GM12864 (cell line): ENCODE measurements at regions not wholly inside any gene's neighbourhood (a gene's known extent, or its start where the extent isn't known, plus 50 kb on each side); places are given as distances from the start of the nearest gene placed in this dataset.

ENCODE experiments used
- DNase-seq: peaks from one replicate; pipeline ENCODE4 v3.0.0-alpha.2; 2011; ENCODE audit warnings: low read depth
- H3K4me3 ChIP-seq: 2 replicates; pipeline ENCODE4 v1.5.1; 2011; ENCODE audit warnings: mild to moderate bottlenecking, low read depth, low read length, control low read depth
- TF ChIP-seq, protein P1 (sequence below): IDR thresholded peaks from 2 replicates; pipeline ENCODE4 v1.5.1; 2011; ENCODE audit warnings: low read depth, mild to moderate bottlenecking, moderate library complexity, low read length, control low read depth, inconsistent platforms; ENCODE audit errors: missing control alignments

GRCh38 chr17:63189930-63190329 lies 223.9 kb downstream of the TANC2 start:
- DNase-seq = no peak
- TF ChIP-seq, protein P1, sequence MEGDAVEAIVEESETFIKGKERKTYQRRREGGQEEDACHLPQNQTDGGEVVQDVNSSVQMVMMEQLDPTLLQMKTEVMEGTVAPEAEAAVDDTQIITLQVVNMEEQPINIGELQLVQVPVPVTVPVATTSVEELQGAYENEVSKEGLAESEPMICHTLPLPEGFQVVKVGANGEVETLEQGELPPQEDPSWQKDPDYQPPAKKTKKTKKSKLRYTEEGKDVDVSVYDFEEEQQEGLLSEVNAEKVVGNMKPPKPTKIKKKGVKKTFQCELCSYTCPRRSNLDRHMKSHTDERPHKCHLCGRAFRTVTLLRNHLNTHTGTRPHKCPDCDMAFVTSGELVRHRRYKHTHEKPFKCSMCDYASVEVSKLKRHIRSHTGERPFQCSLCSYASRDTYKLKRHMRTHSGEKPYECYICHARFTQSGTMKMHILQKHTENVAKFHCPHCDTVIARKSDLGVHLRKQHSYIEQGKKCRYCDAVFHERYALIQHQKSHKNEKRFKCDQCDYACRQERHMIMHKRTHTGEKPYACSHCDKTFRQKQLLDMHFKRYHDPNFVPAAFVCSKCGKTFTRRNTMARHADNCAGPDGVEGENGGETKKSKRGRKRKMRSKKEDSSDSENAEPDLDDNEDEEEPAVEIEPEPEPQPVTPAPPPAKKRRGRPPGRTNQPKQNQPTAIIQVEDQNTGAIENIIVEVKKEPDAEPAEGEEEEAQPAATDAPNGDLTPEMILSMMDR = no peak

GRCh38 chr17:63190821-63191370 lies 224.9 kb downstream of the TANC2 start:
- H3K4me3 ChIP-seq = no peak overlapping the region
- TF ChIP-seq, protein P1 = no peak
- no peak for DNase-seq

More at GRCh38 chr17:63189930-63190329, 223.9 kb downstream of the TANC2 start:
- H3K4me3 ChIP-seq = no peak overlapping the region

GRCh38 chr17:63191610-63192009 lies 225.6 kb downstream of the TANC2 start:
- TF ChIP-seq, protein P1 = no peak
- no peak for DNase-seq
- H3K4me3 ChIP-seq = no peak overlapping the region

DNA sequence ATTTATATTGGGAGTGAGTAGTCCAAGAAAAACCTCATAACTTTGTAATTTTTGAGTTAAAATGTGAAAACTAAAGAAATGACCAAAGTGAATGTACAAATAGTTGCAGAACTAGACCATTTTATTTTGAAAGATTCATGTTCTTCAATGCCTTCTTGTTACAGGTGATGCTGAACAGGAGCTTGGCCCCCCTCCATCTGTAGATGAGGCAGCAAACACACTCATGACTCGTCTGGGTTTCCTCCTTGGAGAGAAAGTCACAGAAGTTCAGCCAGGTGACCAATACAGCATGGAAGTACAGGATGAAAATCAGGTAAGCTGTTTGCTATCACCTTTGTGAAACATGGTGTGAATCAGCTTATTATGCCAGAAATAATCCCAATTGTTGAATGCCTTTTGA lies 227.8 kb downstream of the TANC2 start:
- H3K4me3 ChIP-seq = no peak overlapping the region
- TF ChIP-seq, protein P1 = no peak
- DNase-seq = no peak

GRCh38 chr17:63196772-63197335 lies 230.8 kb downstream of the TANC2 start:
- TF ChIP-seq, protein P1 = no peak
- no peak for DNase-seq
- H3K4me3 ChIP-seq = no peak overlapping the region

DNA sequence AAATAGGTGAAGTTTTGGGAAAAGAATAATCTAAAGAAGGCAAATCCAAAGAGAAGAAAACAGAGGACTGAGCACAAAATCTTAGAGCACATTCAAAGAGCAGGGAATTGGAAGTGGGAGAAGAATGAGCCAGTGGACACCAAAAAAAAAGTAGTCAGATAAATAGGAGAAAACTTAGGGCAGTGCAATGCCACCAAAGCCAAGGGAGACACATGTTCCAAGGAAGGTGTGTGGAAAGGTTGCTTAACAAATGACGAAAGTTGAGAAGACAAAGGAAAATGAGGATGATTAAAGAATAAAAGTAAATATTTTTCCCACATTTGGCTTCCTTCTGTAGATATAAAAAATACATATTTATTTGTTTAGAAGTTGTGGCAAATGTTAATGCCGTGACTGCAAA lies 237.6 kb downstream of the TANC2 start:
- TF ChIP-seq, protein P1 = no peak
- DNase-seq = no peak
- H3K4me3 ChIP-seq = no peak overlapping the region

DNA sequence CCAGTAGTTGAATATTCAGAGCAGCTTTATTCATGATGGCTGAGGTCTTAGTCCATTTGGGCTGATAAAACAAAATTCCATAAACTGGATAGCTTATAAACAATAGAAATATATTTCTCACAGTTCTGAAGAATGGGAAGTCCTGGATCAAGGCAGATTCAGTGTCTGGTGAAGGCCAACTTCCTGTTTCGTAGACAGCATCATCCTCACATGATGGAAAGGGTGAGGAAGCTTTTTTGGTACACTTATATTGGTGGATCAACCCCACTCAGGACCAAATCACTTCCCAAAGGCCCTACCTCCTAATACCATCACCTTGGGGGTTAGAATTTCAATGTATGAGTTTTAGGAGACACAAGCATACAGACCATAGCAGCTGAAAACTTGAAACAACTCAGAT lies 224.2 kb downstream of the CYB561 start:
- no peak for DNase-seq
- TF ChIP-seq, protein P1 = no peak
- H3K4me3 ChIP-seq = no peak overlapping the region
